ENCODE measurements at regions not wholly inside any gene's neighbourhood (a gene's known extent, or its start where the extent isn't known, plus 50 kb on each side); places are given as distances from the start of the nearest gene placed in this dataset.

DNA sequence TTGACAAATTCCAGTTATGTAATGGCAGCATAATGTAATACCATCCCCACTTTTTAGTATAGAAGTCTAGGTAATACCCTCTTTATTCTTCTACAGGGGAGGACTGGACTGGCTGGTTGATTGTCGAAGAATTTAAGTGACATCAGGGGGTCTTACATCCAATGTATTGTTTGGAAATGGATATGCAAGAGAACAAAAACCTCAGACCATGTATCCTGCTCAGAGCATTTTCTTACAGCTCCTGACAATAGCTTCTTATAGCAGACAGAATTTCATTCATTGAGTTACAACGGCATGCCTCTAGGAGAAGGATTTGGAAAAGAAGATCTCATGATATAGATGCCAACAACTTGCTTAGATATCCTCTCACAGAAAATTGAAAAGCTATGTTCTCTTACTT is 2032.3 kb downstream of the EFNA5 start:
- no peaks in the 10 kb centered on the region for H3K36me3 ChIP-seq (ENCODE audit: control insufficient read depth in 1 of 2, insufficient read depth in 2 of 2, low read length in 2 of 2)
- ChIA-PET RAD21 (ENCODE audit: low non-redundant PET in 1 of 2, low total read pairs in 2 of 2, uncharacterized antibody in 2 of 2, unreplicated experiment in 2 of 2) (no interaction called here), POLR2A (interaction anchor here (0.8 kb wide), 1 partner anchor 9 kb away, joined by 3 read pairs; no protein-coding TSS in a partner anchor), CTCF (no interaction called here)
- no peak for DNase-seq (ENCODE audit: low read depth, low spot score)
- H3K4me1 ChIP-seq (ENCODE audit: control insufficient read depth in 1 of 2, insufficient read depth in 2 of 2, low read length in 2 of 2), result no peaks in the 10 kb centered on the region
- BruUV-seq (replicated peaks), result no TSS peak
- H3K79me2 ChIP-seq (ENCODE audit: insufficient read depth, low read length), result no peaks in the 10 kb centered on the region
- no peak for TF ChIP-seq ZFX (IDR thresholded peaks at IDR 0.05)
- TF ChIP-seq EZH2 (IDR thresholded peaks at IDR 0.05), result no peak
- no peak for TF ChIP-seq FOSL1 (IDR thresholded peaks at IDR 0.05; ENCODE audit: low read depth)
- no peak for TF ChIP-seq POLR2A (IDR thresholded peaks at IDR 0.05; ENCODE audit: borderline replicate concordance, extremely low read depth, insufficient read depth, insufficient read length)
- no peak overlapping the region for H2AFZ ChIP-seq (ENCODE audit: low read depth, low read length, poor library complexity, severe bottlenecking)
- H3K9me3 ChIP-seq (ENCODE audit: control insufficient read depth in 1 of 2, insufficient read depth in 1 of 2, low read depth in 1 of 2, low read length in 2 of 2), result no peaks in the 10 kb centered on the region
- intact Hi-C loops (cut with micrococcal nuclease), result no loop called here
- H3K27ac ChIP-seq (ENCODE audit: low read depth, low read length), result no peak overlapping the region
- H3K4me3 ChIP-seq (replicated peaks in 1 of 2; ENCODE audit: low read depth in 1 of 2, low read length in 2 of 2), result no peak overlapping the region
- H4K20me1 ChIP-seq (ENCODE audit: insufficient read depth), result no peaks in the 10 kb centered on the region
- no peaks in the 10 kb centered on the region for H3K27me3 ChIP-seq (ENCODE audit: insufficient read depth, low read length)
- no peak for ATAC-seq
- no peak overlapping the region for H3K9ac ChIP-seq (ENCODE audit: low read length)
- H3K9me2 ChIP-seq (ENCODE audit: insufficient read depth), result no peaks in the 10 kb centered on the region
- H3K4me2 ChIP-seq (ENCODE audit: low read length), result no peak overlapping the region

- no peak for ATAC-seq
- ChIA-PET RAD21 (ENCODE audit: low non-redundant PET in 1 of 2, low total read pairs in 2 of 2, uncharacterized antibody in 2 of 2, unreplicated experiment in 2 of 2) (no interaction called here), CTCF (no interaction called here), POLR2A (no interaction called here)
- TF ChIP-seq YY1 (IDR thresholded peaks at IDR 0.05; ENCODE audit: extremely low read depth, insufficient replicate concordance, low read depth, low read length), result no peak
- no peak for TF ChIP-seq ZNF274 (IDR thresholded peaks at IDR 0.05; ENCODE audit: low read depth, low read length)
- TF ChIP-seq, protein P1, sequence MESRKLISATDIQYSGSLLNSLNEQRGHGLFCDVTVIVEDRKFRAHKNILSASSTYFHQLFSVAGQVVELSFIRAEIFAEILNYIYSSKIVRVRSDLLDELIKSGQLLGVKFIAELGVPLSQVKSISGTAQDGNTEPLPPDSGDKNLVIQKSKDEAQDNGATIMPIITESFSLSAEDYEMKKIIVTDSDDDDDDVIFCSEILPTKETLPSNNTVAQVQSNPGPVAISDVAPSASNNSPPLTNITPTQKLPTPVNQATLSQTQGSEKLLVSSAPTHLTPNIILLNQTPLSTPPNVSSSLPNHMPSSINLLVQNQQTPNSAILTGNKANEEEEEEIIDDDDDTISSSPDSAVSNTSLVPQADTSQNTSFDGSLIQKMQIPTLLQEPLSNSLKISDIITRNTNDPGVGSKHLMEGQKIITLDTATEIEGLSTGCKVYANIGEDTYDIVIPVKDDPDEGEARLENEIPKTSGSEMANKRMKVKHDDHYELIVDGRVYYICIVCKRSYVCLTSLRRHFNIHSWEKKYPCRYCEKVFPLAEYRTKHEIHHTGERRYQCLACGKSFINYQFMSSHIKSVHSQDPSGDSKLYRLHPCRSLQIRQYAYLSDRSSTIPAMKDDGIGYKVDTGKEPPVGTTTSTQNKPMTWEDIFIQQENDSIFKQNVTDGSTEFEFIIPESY (IDR thresholded peaks at IDR 0.05; ENCODE audit: extremely low read depth, insufficient replicate concordance, low read length), result no peak
- no peak for TF ChIP-seq CBX3 (IDR thresholded peaks at IDR 0.05; ENCODE audit: low read depth)
- TF ChIP-seq FOSL1 (IDR thresholded peaks at IDR 0.05; ENCODE audit: low read depth), result no peak
- TF ChIP-seq, protein P2, sequence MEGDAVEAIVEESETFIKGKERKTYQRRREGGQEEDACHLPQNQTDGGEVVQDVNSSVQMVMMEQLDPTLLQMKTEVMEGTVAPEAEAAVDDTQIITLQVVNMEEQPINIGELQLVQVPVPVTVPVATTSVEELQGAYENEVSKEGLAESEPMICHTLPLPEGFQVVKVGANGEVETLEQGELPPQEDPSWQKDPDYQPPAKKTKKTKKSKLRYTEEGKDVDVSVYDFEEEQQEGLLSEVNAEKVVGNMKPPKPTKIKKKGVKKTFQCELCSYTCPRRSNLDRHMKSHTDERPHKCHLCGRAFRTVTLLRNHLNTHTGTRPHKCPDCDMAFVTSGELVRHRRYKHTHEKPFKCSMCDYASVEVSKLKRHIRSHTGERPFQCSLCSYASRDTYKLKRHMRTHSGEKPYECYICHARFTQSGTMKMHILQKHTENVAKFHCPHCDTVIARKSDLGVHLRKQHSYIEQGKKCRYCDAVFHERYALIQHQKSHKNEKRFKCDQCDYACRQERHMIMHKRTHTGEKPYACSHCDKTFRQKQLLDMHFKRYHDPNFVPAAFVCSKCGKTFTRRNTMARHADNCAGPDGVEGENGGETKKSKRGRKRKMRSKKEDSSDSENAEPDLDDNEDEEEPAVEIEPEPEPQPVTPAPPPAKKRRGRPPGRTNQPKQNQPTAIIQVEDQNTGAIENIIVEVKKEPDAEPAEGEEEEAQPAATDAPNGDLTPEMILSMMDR (IDR thresholded peaks at IDR 0.05 in 2 of 3, conservative IDR thresholded peaks at IDR 0.05 in 1 of 3; ENCODE audit: borderline replicate concordance in 1 of 3, insufficient read depth in 1 of 3, low read depth in 2 of 3, low read length in 2 of 3), result no peak
- TF ChIP-seq TCF7L2 (IDR thresholded peaks at IDR 0.05; ENCODE audit: borderline replicate concordance, extremely low read depth, insufficient read depth, insufficient read length), result no peak
- no peak for TF ChIP-seq ELF1 (IDR thresholded peaks at IDR 0.05; ENCODE audit: borderline replicate concordance, low read depth)
- TF ChIP-seq POLR2A (IDR thresholded peaks at IDR 0.05; ENCODE audit: borderline replicate concordance, extremely low read depth, insufficient read depth, insufficient read length), result no peak
- no peak overlapping the region for H2AFZ ChIP-seq (ENCODE audit: low read depth, low read length, poor library complexity, severe bottlenecking)
- H3K9me3 ChIP-seq (ENCODE audit: control insufficient read depth in 1 of 2, insufficient read depth in 1 of 2, low read depth in 1 of 2, low read length in 2 of 2), result no peaks in the 10 kb centered on the region
- no TSS peak for BruUV-seq (replicated peaks)
- H3K9ac ChIP-seq (ENCODE audit: low read length), result no peak overlapping the region
- no peaks in the 10 kb centered on the region for H3K79me2 ChIP-seq (ENCODE audit: insufficient read depth, low read length)
- H3K9me2 ChIP-seq (ENCODE audit: insufficient read depth), result no peaks in the 10 kb centered on the region
- H3K27ac ChIP-seq (ENCODE audit: low read depth, low read length), result no peak overlapping the region
- intact Hi-C loops (cut with micrococcal nuclease), result no loop called here
- H3K4me3 ChIP-seq (replicated peaks in 1 of 2; ENCODE audit: low read depth in 1 of 2, low read length in 2 of 2), result no peak overlapping the region
- no peaks in the 10 kb centered on the region for H3K36me3 ChIP-seq (ENCODE audit: control insufficient read depth in 1 of 2, insufficient read depth in 2 of 2, low read length in 2 of 2)
- H4K20me1 ChIP-seq (ENCODE audit: insufficient read depth), result no peaks in the 10 kb centered on the region
- no peak for DNase-seq (ENCODE audit: low read depth, low spot score)
- H3K27me3 ChIP-seq (ENCODE audit: insufficient read depth, low read length), result no peaks in the 10 kb centered on the region
- H3K4me1 ChIP-seq (ENCODE audit: control insufficient read depth in 1 of 2, insufficient read depth in 2 of 2, low read length in 2 of 2), result no peaks in the 10 kb centered on the region
- no peak overlapping the region for H3K4me2 ChIP-seq (ENCODE audit: low read length)
Measured at GRCh38 chr5:105632043-105632442, 2038.7 kb downstream of the EFNA5 start.

Measured in HCT116 (cell line).